Vagina (tissue), 2 donors: ENCODE measurements at regions not wholly inside any gene's neighbourhood (a gene's known extent, or its start where the extent isn't known, plus 50 kb on each side); places are given as distances from the start of the nearest gene placed in this dataset.

ENCODE experiments used
- DNase-seq, 2 donors: peaks; one replicate each; pipeline ENCODE4 v3.0.0-alpha.2; 2017; ENCODE audit errors: extremely low spot score in 2 of 2
- H3K27ac ChIP-seq: fragments of 200-600 bp; sonication (generic); one replicate; pipeline ENCODE4 v1.5.1; 2019
- H3K27me3 ChIP-seq: fragments of 200-600 bp; sonication (generic); one replicate; pipeline ENCODE4 v1.5.1; 2019
- H3K36me3 ChIP-seq, 2 donors: fragments of 200-600 bp; sonication (generic); one replicate each; pipeline ENCODE4 v1.5.1; 2017 to 2019
- H3K4me1 ChIP-seq: fragments of 200-600 bp; sonication (generic); one replicate; pipeline ENCODE4 v1.5.1; 2019
- H3K4me3 ChIP-seq, 2 donors: fragments of 200-600 bp; sonication (generic); 1 replicate in 1 of 2; 2 replicates in 1 of 2; pipeline ENCODE4 v1.5.1; 2016 to 2019
- H3K9me3 ChIP-seq: fragments of 200-600 bp; sonication (generic); one replicate; pipeline ENCODE4 v1.5.1; 2019
- CTCF ChIP-seq, 3 experiments: fragments of 450-650 bp in 2 of 3; fragments of 200-600 bp in 1 of 3; sonication (generic) in 1 of 3; IDR thresholded peaks; one replicate each; pipeline ENCODE4 v1.5.1; 2017 to 2019; ENCODE audit warnings: antibody characterized with exemption in 3 of 3, mild to moderate bottlenecking in 2 of 3, moderate library complexity in 2 of 3
- POLR2A ChIP-seq, 2 donors: fragments of 450-650 bp; IDR thresholded peaks; one replicate each; pipeline ENCODE4 v1.6.1; 2017; ENCODE audit warnings: antibody characterized with exemption in 2 of 2, mild to moderate bottlenecking in 2 of 2, moderate library complexity in 2 of 2
- POLR2AphosphoS5 ChIP-seq, 2 donors: sonication (generic); formaldehyde crosslinking; IDR thresholded peaks; one replicate each; pipeline ENCODE4 v1.9.0; 2017; ENCODE audit warnings: antibody characterized with exemption in 2 of 2, mild to moderate bottlenecking in 2 of 2, low read depth in 1 of 2; ENCODE audit not compliant: insufficient read depth in 1 of 2
- intact Hi-C: fragments of 100-400 bp; cut with DNase I; formaldehyde crosslinking; loops from one replicate; pipeline ENCODE4 v1.15.1; 2023

GRCh38 chr2:230593765-230594164, 118.9 kb upstream of the CAB39 start:
- H3K9me3 ChIP-seq = no peaks in the 10 kb centered on the region
- no peaks in the 10 kb centered on the region for H3K36me3 ChIP-seq
- H3K4me3 ChIP-seq = no peak overlapping the region
- TF ChIP-seq POLR2A (IDR thresholded peaks at IDR 0.05) (no peak), POLR2AphosphoS5 (IDR thresholded peaks at IDR 0.05; ENCODE audit: insufficient read depth in 1 of 2, low read depth in 1 of 2) (no peak), CTCF (IDR thresholded peaks at IDR 0.05) (no peak)
- no peak for DNase-seq
- no peaks in the 10 kb centered on the region for H3K27me3 ChIP-seq
- no peaks in the 10 kb centered on the region for H3K4me1 ChIP-seq
- H3K27ac ChIP-seq = no peak overlapping the region
- intact Hi-C loops = no loop called here

DNA sequence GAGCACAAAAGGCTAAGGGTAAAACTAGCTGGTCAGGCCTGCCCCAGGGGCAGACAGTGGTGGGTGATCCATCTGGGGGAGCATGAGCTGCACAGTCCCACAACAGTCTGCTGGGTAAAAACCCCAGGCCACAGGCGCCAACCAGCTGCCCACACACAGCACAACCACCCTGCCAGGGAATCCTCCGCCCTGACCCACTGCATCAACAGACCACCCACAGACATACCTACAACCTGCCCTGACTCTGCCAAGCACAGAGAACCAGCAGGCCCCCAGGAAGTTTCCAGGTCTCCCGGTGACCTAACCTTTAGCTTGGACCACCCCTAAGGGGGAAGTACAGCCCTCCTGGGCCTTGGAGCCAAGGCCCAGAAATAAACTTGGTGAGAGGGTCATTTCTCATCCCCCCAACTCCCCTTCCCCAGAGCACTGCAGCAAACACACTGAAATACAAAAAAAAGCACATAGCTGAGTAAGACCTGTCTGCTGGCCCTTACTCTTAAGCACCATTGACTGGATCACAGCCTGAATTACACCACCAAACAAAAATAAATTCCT, 118.3 kb upstream of the CAB39 start:
- Histone ChIP-seq H3K9me3 (no peaks in the 10 kb centered on the region), H3K4me1 (no peaks in the 10 kb centered on the region), H3K36me3 (no peaks in the 10 kb centered on the region), H3K27ac (no peak overlapping the region), H3K27me3 (no peaks in the 10 kb centered on the region), H3K4me3 (no peak overlapping the region)
- no peak for TF ChIP-seq POLR2A (IDR thresholded peaks at IDR 0.05)
- TF ChIP-seq POLR2AphosphoS5 (IDR thresholded peaks at IDR 0.05; ENCODE audit: insufficient read depth in 1 of 2, low read depth in 1 of 2) = no peak
- no peak for TF ChIP-seq CTCF (IDR thresholded peaks at IDR 0.05)
- intact Hi-C loops = no loop called here
- no peak for DNase-seq

DNA sequence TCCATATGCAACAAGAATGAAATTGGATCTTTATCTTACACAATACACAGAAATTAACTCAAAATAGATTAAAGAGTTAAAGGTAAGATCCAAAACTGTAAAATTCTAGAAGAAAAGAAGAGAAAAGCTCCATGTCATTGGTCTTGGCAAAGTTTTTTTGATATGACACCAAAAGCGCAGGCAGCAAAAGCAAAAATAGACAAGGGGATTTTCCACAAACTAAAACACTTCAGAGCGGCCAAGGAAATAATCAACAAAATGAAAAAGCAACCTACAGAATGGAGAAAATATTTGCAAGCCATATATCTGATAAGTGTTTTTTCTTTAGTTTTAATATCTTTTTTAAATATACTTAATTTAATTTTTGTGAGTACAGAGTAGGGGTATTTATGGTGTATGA, 112.8 kb upstream of the CAB39 start:
- intact Hi-C loops = no loop called here
- no peaks in the 10 kb centered on the region for H3K4me1 ChIP-seq
- no peak for DNase-seq
- no peaks in the 10 kb centered on the region for H3K36me3 ChIP-seq
- TF ChIP-seq CTCF (IDR thresholded peaks at IDR 0.05) (no peak), POLR2A (IDR thresholded peaks at IDR 0.05) (no peak), POLR2AphosphoS5 (IDR thresholded peaks at IDR 0.05; ENCODE audit: insufficient read depth in 1 of 2, low read depth in 1 of 2) (no peak)
- no peaks in the 10 kb centered on the region for H3K9me3 ChIP-seq
- no peak overlapping the region for H3K4me3 ChIP-seq
- H3K27me3 ChIP-seq = no peaks in the 10 kb centered on the region
- no peak overlapping the region for H3K27ac ChIP-seq

DNA sequence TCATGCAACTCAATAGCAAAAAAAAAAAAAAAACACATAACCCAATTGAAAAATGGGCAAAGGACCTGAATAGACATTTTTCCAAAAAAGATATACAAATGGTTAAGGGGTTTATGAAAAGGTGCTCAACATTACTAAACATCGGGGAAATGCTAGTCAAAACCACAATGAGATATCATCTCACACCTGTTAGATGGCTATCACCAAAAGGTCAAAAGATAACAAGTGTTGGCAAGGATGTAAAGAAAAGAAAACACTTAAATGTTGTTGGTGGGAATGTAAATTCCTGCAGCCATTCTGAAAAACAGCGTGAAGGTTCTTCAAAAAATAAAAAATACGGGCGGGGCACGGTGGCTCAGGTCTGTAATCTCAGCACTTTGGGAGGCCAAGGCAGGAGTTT, 112.4 kb upstream of the CAB39 start:
- H3K27ac ChIP-seq = no peak overlapping the region
- H3K9me3 ChIP-seq = no peaks in the 10 kb centered on the region
- H3K4me3 ChIP-seq = no peak overlapping the region
- H3K27me3 ChIP-seq = no peaks in the 10 kb centered on the region
- H3K36me3 ChIP-seq = no peaks in the 10 kb centered on the region
- intact Hi-C loops = no loop called here
- no peak for DNase-seq
- TF ChIP-seq CTCF (IDR thresholded peaks at IDR 0.05) (no peak), POLR2AphosphoS5 (IDR thresholded peaks at IDR 0.05; ENCODE audit: insufficient read depth in 1 of 2, low read depth in 1 of 2) (no peak), POLR2A (IDR thresholded peaks at IDR 0.05) (no peak)
- no peaks in the 10 kb centered on the region for H3K4me1 ChIP-seq

- TF ChIP-seq CTCF (IDR thresholded peaks at IDR 0.05) = no peak
- TF ChIP-seq POLR2A (IDR thresholded peaks at IDR 0.05) = no peak
- TF ChIP-seq POLR2AphosphoS5 (IDR thresholded peaks at IDR 0.05; ENCODE audit: insufficient read depth in 1 of 2, low read depth in 1 of 2) = no peak
- no peak overlapping the region for H3K4me3 ChIP-seq
- H3K27ac ChIP-seq = no peak overlapping the region
- H3K27me3 ChIP-seq = no peaks in the 10 kb centered on the region
- no peaks in the 10 kb centered on the region for H3K4me1 ChIP-seq
- no peak for DNase-seq
- intact Hi-C loops = no loop called here
- H3K36me3 ChIP-seq = no peaks in the 10 kb centered on the region
- no peaks in the 10 kb centered on the region for H3K9me3 ChIP-seq
Measured at GRCh38 chr2:230600881-230601280, 111.8 kb upstream of the CAB39 start.
